ENCODE measurements at regions not wholly inside any gene's neighbourhood (a gene's known extent, or its start where the extent isn't known, plus 50 kb on each side); places are given as distances from the start of the nearest gene placed in this dataset.

DNA sequence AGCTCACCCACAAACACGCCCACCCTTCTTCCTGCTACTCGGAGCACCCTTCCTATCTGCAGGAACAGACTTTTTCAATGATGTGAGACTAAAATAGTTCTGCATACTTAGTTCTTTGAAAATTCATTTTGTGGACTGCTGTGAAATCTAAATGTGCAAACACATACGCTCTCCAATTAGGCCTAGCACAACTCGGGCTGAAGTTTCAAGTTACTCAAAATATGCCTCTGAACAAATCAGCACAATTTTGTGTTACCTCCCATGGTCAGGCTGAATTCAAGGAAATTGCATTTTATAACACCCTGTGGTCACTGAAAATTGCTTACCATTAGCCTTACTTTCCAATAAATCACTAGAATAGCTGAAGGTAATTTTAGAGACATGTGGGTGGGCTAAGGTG is 323.8 kb upstream of the ADCY2 start:
- H3K36me3 ChIP-seq (ENCODE audit: insufficient read depth, low read length) = no peaks in the 10 kb centered on the region
- TF ChIP-seq FOXP2 (optimal IDR thresholded peaks at IDR 0.05; ENCODE audit: control extremely low read depth, extremely low read length, insufficient read depth) (no peak), POLR2AphosphoS5 (IDR thresholded peaks at IDR 0.05; ENCODE audit: borderline replicate concordance, low read depth, low read length) (no peak), EZH2 (IDR thresholded peaks at IDR 0.05) (no peak)
- H3K4me3 ChIP-seq = no peak overlapping the region

DNA sequence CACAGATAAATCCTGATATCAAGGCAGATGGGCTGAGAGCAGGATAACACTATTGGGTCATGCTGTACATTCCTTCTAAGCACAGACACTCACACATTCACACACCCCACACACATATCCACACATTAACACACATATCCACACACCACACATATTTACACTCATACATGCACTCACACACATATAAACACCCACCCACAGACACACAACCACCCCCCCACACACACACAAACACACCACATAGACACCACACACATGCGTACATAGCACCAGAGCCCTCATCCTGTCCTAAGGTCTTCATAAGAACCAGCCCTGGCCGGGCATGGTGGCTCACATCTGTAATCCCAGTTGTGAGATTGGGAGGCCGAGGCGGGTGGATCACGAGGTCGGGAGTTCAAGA is 322.3 kb upstream of the ADCY2 start:
- Histone ChIP-seq H3K4me3 (no peak overlapping the region), H3K27ac (no peak overlapping the region), H3K9me3 (ENCODE audit: low read depth, low read length) (no peaks in the 10 kb centered on the region), H3K36me3 (ENCODE audit: insufficient read depth, low read length) (no peaks in the 10 kb centered on the region), H3K9ac (ENCODE audit: insufficient read length) (no peak overlapping the region)
- TF ChIP-seq FOXP2 (optimal IDR thresholded peaks at IDR 0.05; ENCODE audit: control extremely low read depth, extremely low read length, insufficient read depth) (no peak), EZH2 (IDR thresholded peaks at IDR 0.05) (no peak), POLR2AphosphoS5 (IDR thresholded peaks at IDR 0.05; ENCODE audit: borderline replicate concordance, low read depth, low read length) (no peak)
- DNase-seq (ENCODE audit: low read depth, low spot score) = no peak

More for the DNA sequence above, 323.8 kb upstream of the ADCY2 start:
- Histone ChIP-seq H3K9me3 (ENCODE audit: low read depth, low read length) (no peaks in the 10 kb centered on the region), H3K27ac (no peak overlapping the region), H3K9ac (ENCODE audit: insufficient read length) (no peak overlapping the region)
- DNase-seq (ENCODE audit: low read depth, low spot score) = no peak

DNA sequence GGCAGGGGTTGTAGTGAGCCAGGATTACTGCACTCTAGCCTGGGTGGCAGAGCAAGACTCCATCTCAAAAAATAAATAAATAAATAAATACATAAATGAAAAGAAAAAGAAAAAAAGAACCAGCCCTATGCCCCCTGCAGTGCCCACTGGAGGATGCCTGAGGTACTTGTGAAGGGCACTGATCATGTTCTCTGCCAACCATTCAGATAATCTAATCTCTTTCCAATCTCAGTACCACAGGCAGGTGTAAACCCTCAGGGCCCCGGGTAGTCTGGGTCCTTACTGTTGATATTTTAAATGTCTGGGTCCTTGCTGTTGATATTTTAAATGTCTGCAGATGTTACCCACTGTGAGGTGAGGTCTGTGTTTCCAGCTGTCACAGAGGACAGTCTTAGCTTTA is 321.8 kb upstream of the ADCY2 start:
- Histone ChIP-seq H3K36me3 (ENCODE audit: insufficient read depth, low read length) (no peaks in the 10 kb centered on the region), H3K27ac (no peak overlapping the region), H3K9ac (ENCODE audit: insufficient read length) (no peak overlapping the region), H3K4me3 (no peak overlapping the region), H3K9me3 (ENCODE audit: low read depth, low read length) (no peaks in the 10 kb centered on the region)
- no peak for TF ChIP-seq EZH2 (IDR thresholded peaks at IDR 0.05)
- no peak for TF ChIP-seq POLR2AphosphoS5 (IDR thresholded peaks at IDR 0.05; ENCODE audit: borderline replicate concordance, low read depth, low read length)
- TF ChIP-seq FOXP2 (optimal IDR thresholded peaks at IDR 0.05; ENCODE audit: control extremely low read depth, extremely low read length, insufficient read depth) = no peak
- no peak for DNase-seq (ENCODE audit: low read depth, low spot score)

DNA sequence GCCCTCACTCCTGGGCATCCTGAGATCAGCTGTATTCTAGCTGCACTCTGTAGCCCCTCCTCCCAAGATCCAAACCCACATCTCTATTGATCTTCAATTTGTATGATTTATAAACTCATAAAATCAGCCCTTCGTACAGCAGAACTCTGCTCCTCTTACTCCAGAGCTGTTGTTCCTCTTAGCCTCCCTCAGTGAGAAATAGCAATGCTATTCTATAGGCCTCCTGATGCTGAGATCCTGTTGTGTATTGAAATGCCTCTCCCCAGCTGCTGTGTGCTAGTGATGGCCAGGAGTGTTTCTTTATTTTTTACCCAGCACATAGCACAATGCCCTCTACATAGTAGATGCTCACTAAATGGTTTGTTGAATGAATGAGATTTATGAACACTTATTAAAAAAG is 320.5 kb upstream of the ADCY2 start:
- H3K4me3 ChIP-seq = no peak overlapping the region
- DNase-seq (ENCODE audit: low read depth, low spot score) = no peak
- no peaks in the 10 kb centered on the region for H3K36me3 ChIP-seq (ENCODE audit: insufficient read depth, low read length)
- no peaks in the 10 kb centered on the region for H3K9me3 ChIP-seq (ENCODE audit: low read depth, low read length)
- H3K27ac ChIP-seq = no peak overlapping the region
- no peak for TF ChIP-seq EZH2 (IDR thresholded peaks at IDR 0.05)
- H3K9ac ChIP-seq (ENCODE audit: insufficient read length) = no peak overlapping the region

DNA sequence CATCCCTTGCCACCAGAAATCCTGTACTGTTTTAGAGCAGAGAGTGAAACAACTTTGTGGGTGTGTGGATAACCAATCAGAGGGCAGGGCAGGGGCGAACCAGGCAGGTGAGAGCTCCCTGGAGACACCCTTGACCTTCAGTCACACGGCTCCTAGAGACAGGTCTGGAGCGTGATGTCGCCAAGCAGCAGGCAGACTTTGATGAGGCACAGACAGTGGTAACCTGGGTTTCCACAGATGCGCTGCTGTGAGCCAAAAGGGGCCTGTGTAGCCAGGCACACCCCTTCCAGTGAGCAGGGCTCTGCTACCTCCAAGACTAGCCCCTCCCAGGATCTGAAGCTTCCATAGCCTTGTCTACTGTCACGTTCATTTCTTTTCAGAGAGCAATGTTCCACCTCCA is 317.8 kb upstream of the ADCY2 start:
- TF ChIP-seq FOXP2 (optimal IDR thresholded peaks at IDR 0.05; ENCODE audit: control extremely low read depth, extremely low read length, insufficient read depth) = no peak
- no peak for TF ChIP-seq POLR2AphosphoS5 (IDR thresholded peaks at IDR 0.05; ENCODE audit: borderline replicate concordance, low read depth, low read length)
- TF ChIP-seq EZH2 (IDR thresholded peaks at IDR 0.05) = no peak
- Histone ChIP-seq H3K36me3 (ENCODE audit: insufficient read depth, low read length) (no peaks in the 10 kb centered on the region), H3K9ac (ENCODE audit: insufficient read length) (no peak overlapping the region), H3K4me3 (no peak overlapping the region), H3K27ac (no peak overlapping the region), H3K9me3 (ENCODE audit: low read depth, low read length) (no peaks in the 10 kb centered on the region)
- no peak for DNase-seq (ENCODE audit: low read depth, low spot score)

DNA sequence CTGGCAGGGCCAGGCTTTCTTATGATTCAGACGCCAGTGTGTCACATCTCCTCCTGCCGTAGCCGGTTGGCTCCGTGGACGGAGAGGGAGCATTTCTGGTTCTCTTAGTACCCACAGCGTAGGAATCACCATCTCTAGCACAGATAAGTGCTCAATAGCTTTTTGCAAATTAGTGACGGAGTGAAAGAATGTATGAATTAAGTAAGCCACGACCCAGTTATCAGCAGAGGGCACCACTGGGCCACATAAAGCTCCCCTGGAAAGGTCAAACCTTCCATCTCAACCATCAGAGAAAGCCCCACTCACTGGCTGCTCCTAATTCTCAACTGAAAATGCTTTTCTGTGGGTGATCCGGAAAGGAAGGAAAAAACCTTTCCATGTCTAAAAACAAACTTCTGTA is 317.0 kb upstream of the ADCY2 start:
- DNase-seq (ENCODE audit: low read depth, low spot score) = no peak
- Histone ChIP-seq H3K36me3 (ENCODE audit: insufficient read depth, low read length) (no peaks in the 10 kb centered on the region), H3K9me3 (ENCODE audit: low read depth, low read length) (no peaks in the 10 kb centered on the region), H3K27ac (no peak overlapping the region), H3K9ac (ENCODE audit: insufficient read length) (no peak overlapping the region), H3K4me3 (no peak overlapping the region)
- TF ChIP-seq POLR2AphosphoS5 (IDR thresholded peaks at IDR 0.05; ENCODE audit: borderline replicate concordance, low read depth, low read length) (no peak), FOXP2 (optimal IDR thresholded peaks at IDR 0.05; ENCODE audit: control extremely low read depth, extremely low read length, insufficient read depth) (no peak), EZH2 (IDR thresholded peaks at IDR 0.05) (no peak)

DNA sequence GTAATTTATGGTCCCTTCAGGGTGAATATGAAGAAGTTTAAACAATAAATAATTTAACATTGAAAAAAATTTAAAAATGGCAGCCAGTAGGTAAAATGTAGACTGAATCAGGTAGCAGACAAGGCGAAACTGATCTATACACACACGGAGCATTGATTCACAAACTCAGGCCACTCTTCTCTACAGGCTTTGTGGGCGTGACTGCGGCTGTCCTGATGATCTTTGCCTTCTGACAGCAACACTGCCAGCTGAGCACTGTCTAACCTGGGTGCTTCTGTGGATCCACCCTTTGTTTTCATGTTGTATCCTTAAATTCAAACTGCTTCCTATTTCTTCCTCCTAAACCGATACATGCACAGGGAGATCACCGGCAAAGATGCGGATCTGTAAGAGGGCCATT is 315.4 kb upstream of the ADCY2 start:
- Histone ChIP-seq H3K36me3 (ENCODE audit: insufficient read depth, low read length) (no peaks in the 10 kb centered on the region), H3K9ac (ENCODE audit: insufficient read length) (no peak overlapping the region), H3K9me3 (ENCODE audit: low read depth, low read length) (no peaks in the 10 kb centered on the region), H3K4me3 (no peak overlapping the region), H3K27ac (no peak overlapping the region)
- DNase-seq (ENCODE audit: low read depth, low spot score) = no peak
- TF ChIP-seq EZH2 (IDR thresholded peaks at IDR 0.05) (no peak), POLR2AphosphoS5 (IDR thresholded peaks at IDR 0.05; ENCODE audit: borderline replicate concordance, low read depth, low read length) (no peak), FOXP2 (optimal IDR thresholded peaks at IDR 0.05; ENCODE audit: control extremely low read depth, extremely low read length, insufficient read depth) (no peak)

DNA sequence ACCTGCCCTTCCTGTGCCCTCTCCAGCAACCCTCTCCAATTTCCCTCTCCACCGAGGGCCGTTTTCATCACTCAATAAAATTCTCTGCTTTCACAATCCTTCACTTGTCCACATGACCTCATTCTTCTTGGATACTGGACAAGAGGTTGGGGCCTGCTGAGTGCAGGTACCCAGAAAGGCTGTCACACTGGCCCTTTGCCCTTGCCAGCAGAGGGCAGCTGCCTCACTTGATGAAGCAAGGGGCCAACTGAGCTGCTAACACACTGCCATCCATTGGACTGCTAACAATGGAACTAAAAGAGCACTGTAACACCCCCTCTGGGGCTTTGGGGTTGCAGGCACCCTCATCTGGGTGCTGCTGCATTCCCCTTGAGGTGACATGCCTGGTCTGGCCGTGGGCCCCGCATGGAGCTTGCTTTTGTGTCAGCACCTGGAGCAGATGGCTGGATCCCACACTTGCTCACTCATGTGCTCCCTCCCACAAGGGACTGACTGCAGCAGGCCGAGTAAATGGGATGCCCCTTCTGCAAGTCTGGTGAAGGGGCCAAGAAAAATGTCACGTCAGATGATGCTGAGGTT is 308.1 kb upstream of the ADCY2 start:
- TF ChIP-seq EZH2 (IDR thresholded peaks at IDR 0.05) = no peak
- no peak for TF ChIP-seq POLR2AphosphoS5 (IDR thresholded peaks at IDR 0.05; ENCODE audit: borderline replicate concordance, low read depth, low read length)
- no peak for TF ChIP-seq FOXP2 (optimal IDR thresholded peaks at IDR 0.05; ENCODE audit: control extremely low read depth, extremely low read length, insufficient read depth)

DNA sequence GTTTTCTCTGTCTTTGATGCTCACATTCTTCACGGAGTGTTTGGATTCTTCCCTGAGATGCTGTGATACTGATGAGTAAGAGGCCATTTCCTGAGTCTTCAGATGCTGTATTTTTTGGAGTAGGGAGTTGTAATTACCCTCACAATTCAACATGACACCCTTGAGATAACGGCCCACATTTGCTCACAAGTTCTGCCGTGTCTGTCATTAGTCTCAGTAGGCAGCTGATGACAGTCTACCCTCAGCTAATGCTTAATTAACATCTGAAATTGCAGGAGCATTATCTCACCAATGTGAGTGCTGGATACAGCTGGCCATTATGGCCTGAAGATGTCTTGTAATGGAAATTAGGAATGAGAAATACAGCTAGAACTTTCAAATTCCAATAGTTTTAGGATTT is 307.1 kb upstream of the ADCY2 start:
- no peak for TF ChIP-seq FOXP2 (optimal IDR thresholded peaks at IDR 0.05; ENCODE audit: control extremely low read depth, extremely low read length, insufficient read depth)
- TF ChIP-seq EZH2 (IDR thresholded peaks at IDR 0.05) = no peak
- TF ChIP-seq POLR2AphosphoS5 (IDR thresholded peaks at IDR 0.05; ENCODE audit: borderline replicate concordance, low read depth, low read length) = no peak
- no peaks in the 10 kb centered on the region for H3K9me3 ChIP-seq (ENCODE audit: low read depth, low read length)
- H3K4me3 ChIP-seq = no peak overlapping the region
- no peaks in the 10 kb centered on the region for H3K36me3 ChIP-seq (ENCODE audit: insufficient read depth, low read length)
- H3K9ac ChIP-seq (ENCODE audit: insufficient read length) = no peak overlapping the region
- no peak for DNase-seq (ENCODE audit: low read depth, low spot score)
- no peak overlapping the region for H3K27ac ChIP-seq

More for the DNA sequence above, 308.1 kb upstream of the ADCY2 start:
- DNase-seq (ENCODE audit: low read depth, low spot score) = no peak
- no peaks in the 10 kb centered on the region for H3K36me3 ChIP-seq (ENCODE audit: insufficient read depth, low read length)
- no peaks in the 10 kb centered on the region for H3K9me3 ChIP-seq (ENCODE audit: low read depth, low read length)
- H3K4me3 ChIP-seq = no peak overlapping the region
- H3K27ac ChIP-seq = no peak overlapping the region
- no peak overlapping the region for H3K9ac ChIP-seq (ENCODE audit: insufficient read length)
